Activated effector memory CD4-positive, alpha-beta T cell treated with Interleukin-2 at 50 U/mL for 16 hours (primary cell): ENCODE measurements at regions not wholly inside any gene's neighbourhood (a gene's known extent, or its start where the extent isn't known, plus 50 kb on each side); places are given as distances from the start of the nearest gene placed in this dataset.

Source experiments
- DNase-seq: peaks from one replicate; pipeline ENCODE4 v3.0.0-alpha.2; 2020

- no peak for DNase-seq
These were observed 1602.0 kb upstream of the LRRTM3 start for GRCh38 chr10:65323802-65324201.

DNA sequence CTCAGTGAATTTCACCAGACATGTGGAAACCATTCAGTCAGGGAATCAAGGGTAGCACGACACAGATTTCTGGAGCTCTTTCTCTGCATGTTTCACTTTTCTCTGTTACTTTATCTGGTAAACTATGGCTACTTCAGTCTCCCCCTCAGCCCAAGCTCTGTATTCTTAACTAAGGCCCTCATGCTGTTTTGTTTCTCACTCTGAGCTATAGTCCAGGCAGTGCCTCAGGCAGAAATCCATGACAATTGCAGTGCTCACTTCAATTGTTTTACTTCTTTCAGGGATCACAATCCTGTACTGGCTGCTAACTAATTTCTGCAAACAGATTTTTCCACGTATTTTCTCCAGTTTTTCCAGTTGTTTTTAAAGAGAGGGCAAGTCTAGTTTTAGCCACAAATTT is 1599.9 kb upstream of the LRRTM3 start:
- no peak for DNase-seq

DNA sequence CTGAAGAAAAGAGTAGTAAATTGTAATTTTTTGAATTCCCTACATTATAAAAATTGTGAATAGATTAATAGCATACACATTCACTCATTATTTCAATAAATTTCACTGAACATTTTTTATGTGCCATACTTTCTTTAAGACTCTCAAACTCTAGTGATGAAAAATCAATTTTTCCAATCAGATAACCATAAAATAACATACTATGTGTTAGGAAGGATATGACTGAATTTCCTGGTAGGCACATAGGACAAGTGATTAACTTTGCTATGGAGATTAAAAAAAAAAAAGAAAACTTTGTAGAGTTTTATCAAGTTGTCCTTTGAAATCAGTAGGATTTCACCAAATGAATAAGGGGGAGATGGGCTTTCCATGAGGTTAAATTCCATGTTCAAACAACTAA is 1597.3 kb upstream of the LRRTM3 start:
- DNase-seq, result no peak

GRCh38 chr10:65335311-65335710 is 1590.5 kb upstream of the LRRTM3 start:
- no peak for DNase-seq

DNA sequence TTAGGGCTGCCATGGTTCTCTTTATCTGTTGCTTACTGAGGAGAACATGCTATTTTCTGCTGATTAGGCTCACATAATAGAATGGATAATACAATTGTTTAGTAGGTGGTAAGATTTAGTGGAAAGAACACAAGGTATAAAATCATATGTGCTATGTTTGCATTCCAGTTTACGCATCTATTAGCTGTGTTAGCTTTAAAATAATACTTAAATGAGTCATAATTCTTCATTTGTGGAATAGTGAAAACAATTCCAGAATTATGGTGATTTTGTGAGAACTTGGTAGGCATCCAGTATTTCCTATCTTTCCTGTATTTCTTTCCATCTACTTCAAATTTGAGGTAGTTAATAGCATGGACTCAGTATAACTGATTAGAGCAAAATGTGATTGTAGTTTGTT is 1585.5 kb upstream of the LRRTM3 start:
- no peak for DNase-seq

DNA sequence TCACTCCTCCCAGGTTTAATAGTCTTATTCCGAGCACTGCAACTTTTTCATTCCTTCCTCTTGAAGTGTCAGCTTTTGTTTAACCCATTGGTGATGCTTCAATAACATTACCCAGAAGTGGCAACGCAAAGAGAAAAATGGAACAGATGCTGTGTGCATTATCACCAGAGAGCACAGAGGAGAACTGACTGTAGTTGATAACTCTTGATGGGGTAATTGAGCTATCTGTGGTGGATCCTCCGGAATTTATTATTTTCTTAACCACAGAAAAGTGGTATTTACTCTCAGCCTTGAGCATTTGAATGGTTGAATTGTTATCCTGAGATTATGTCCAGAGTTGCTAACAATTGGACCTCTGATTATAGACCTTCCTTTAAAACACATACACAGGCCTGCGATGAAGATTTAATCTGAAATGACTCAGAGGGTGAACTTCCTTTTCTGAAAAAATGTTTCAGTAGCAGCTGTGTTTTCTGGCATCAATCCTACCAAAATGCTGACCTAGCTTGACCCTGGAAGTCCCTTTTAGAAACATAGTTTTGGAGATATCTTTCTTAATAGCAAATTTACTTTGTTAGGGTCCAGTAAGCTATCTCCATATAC is 1584.4 kb upstream of the LRRTM3 start:
- no peak for DNase-seq

GRCh38 chr10:65342245-65342644 is 1583.6 kb upstream of the LRRTM3 start:
- DNase-seq, result no peak

- DNase-seq, result no peak
These were observed 1579.4 kb upstream of the LRRTM3 start for GRCh38 chr10:65346466-65346865.

GRCh38 chr10:65348637-65349036 is 1577.2 kb upstream of the LRRTM3 start:
- no peak for DNase-seq

- DNase-seq, result no peak
These were observed 1575.2 kb upstream of the LRRTM3 start for GRCh38 chr10:65350611-65351010.

- no peak for DNase-seq
These were observed 1570.6 kb upstream of the LRRTM3 start for GRCh38 chr10:65355141-65355680.

DNA sequence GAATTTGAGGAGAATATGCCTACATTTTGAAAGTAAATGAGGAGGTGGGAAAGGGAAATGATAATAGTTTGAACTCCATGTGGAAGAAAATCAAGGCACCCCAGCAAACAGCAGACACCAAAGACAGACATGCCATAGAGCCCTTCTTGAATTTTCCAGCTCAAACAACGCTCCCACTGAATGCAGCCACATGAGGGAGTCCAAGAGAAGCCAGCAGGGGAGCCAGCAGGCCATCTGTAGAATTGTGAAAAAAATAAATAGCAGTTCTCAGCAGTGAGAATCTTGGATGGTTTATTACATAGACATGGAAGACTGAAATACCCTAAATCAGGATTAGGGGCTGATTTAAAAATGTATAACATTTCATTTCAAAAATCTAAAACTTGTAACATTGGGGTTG is 1567.3 kb upstream of the LRRTM3 start:
- DNase-seq, result no peak

- no peak for DNase-seq
These were observed 1565.3 kb upstream of the LRRTM3 start for GRCh38 chr10:65360497-65360896.

GRCh38 chr10:65365878-65366277 is 1560.0 kb upstream of the LRRTM3 start:
- no peak for DNase-seq

DNA sequence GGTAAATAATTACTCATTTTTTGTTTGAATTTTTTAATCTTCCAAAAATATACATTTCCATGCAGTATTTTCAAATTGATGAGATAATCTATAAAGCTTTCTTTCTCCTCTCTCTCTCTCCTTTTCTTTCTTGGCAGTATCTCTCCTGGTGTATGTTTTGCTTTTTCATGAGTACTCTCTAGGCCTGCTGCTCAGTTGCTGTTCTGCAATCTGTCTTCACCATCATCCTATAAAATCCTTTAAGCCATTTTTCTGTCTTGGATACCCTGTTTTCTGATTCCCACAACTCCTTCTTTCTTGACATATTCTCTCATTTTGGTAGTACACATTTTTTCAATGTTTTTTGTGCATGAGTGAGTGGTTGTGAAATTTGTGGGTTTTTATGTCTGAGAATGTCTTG is 1558.1 kb upstream of the LRRTM3 start:
- DNase-seq, result no peak

DNA sequence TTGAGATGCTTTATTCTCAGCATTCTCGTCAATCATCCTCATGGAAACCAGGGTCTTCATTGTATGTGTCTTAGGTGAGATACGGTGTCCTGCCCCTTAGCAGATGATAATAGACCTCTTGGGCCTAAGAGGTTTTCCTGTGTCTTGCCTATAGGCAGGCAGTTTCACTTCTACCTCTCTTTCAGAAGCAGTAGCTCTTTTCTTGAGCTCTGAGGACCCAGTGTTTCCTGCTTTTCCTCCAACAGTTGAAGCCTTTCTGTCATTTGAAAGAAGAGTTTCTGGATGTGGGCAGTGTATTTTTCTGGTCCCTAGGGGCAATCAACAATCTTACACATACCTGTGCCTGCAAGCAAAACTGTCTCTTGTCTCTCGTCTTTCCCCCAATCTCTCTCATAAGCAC is 1550.3 kb upstream of the LRRTM3 start:
- DNase-seq, result no peak

DNA sequence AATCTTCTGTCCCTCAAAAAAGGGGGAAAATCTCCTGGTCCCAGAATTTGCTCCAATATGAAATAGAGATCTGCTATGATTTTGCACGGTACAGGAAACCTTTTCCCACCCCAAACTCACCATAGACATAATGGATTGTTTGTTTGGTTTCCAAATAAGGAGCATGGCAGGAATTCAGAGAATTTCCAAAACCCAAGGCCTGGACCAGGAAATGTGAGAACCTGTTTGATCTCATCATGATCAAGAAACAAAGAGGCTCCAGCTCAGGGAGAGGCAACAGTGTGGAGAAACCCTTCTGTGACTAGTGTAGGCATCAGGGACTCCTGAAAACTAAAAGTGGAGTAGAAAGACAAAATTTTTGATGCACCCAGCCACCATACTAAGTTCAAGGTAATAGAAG is 1548.1 kb upstream of the LRRTM3 start:
- DNase-seq, result no peak

- DNase-seq, result no peak
These were observed 1531.1 kb upstream of the LRRTM3 start for GRCh38 chr10:65394502-65395297.

GRCh38 chr10:65395631-65396030 is 1530.2 kb upstream of the LRRTM3 start:
- no peak for DNase-seq

- DNase-seq, result no peak
These were observed 1528.8 kb upstream of the LRRTM3 start for GRCh38 chr10:65396997-65397396.

GRCh38 chr10:65408401-65408800 is 1517.4 kb upstream of the LRRTM3 start:
- no peak for DNase-seq

DNA sequence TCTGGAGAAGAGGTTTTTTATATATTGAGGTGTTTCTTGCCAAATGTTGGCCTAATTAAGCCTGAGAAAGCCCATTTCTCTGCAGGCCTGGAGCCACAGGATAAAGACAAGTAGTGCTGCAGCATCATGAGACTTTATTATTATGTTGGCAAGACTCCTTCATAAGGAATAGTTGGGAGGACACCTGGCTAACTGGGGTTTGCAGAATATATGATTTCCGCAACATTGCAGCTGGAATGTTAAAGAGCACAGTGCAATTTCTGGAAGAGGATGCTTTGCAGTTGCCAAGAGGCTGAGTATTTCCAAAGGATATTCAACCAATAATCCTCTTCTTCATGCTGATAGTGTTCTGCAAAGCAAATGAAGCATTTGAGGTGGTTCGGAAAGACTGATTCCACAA is 1512.8 kb upstream of the LRRTM3 start:
- no peak for DNase-seq

- DNase-seq, result no peak
These were observed 1510.5 kb upstream of the LRRTM3 start for GRCh38 chr10:65415318-65415717.

DNA sequence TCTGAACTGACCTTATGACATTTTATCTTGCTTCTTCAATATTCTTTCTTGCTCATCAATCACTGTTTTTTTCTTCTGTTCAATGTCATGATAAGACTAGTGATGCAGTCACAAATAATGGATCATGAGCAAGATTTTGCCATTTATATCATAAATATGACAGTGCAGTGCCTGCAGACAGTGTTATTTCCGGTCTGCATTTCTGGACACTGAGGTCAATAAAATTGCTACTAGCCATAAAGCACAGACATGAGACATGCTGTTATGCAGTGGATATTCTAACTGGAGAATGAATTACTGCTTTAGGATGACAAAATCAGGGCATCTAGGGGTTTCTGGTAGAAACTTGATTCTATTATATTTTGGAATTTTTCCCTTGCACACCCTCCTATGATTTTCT is 1509.7 kb upstream of the LRRTM3 start:
- DNase-seq, result no peak

GRCh38 chr10:65419629-65420028 is 1506.2 kb upstream of the LRRTM3 start:
- no peak for DNase-seq
